Muscle of leg (tissue), 3 donors: ENCODE measurements at regions not wholly inside any gene's neighbourhood (a gene's known extent, or its start where the extent isn't known, plus 50 kb on each side); places are given as distances from the start of the nearest gene placed in this dataset.

Experiments
- DNase-seq: peaks from one replicate; pipeline ENCODE4 v3.0.0; 2013
- H3K27ac ChIP-seq: one replicate; pipeline ENCODE4 v1.5.1; 2013; ENCODE audit warnings: mild to moderate bottlenecking, low read length, control low read depth
- H3K27me3 ChIP-seq: one replicate; pipeline ENCODE4 v1.6.1; 2013; ENCODE audit warnings: low read length; ENCODE audit not compliant: control insufficient read depth, insufficient read depth
- H3K36me3 ChIP-seq: one replicate; pipeline ENCODE4 v1.6.1; 2013; ENCODE audit warnings: low read length; ENCODE audit not compliant: control insufficient read depth, insufficient read depth
- H3K4me1 ChIP-seq: one replicate; pipeline ENCODE4 v1.6.1; 2013; ENCODE audit warnings: low read length; ENCODE audit not compliant: control insufficient read depth, insufficient read depth
- H3K4me3 ChIP-seq: one replicate; pipeline ENCODE4 v1.5.1; 2013; ENCODE audit warnings: low read length, control low read depth
- H3K9me3 ChIP-seq: replicated peaks from 2 replicates; pipeline ENCODE4 v1.6.1; 2013; ENCODE audit warnings: low read depth, low read length; ENCODE audit not compliant: control insufficient read depth
- WGBS: methylation state at CpG from one replicate; pipeline ENCODE4 v1.1.5; 2013; ENCODE audit warnings: missing lambda C conversion rate; ENCODE audit not compliant: insufficient coverage; 5-methylcytosine and 5-hydroxymethylcytosine counted together

GRCh38 chr20:6440443-6440799 is 317.6 kb upstream of the FERMT1 start:
- DNase-seq = no peak
- no peaks in the 10 kb centered on the region for H3K27me3 ChIP-seq
- WGBS = 100% methylated on average over 1 of the region's 5 CpGs
- H3K9me3 ChIP-seq = no peaks in the 10 kb centered on the region
- H3K27ac ChIP-seq = no peak overlapping the region
- no peak overlapping the region for H3K4me3 ChIP-seq
- no peaks in the 10 kb centered on the region for H3K4me1 ChIP-seq
- H3K36me3 ChIP-seq = no peaks in the 10 kb centered on the region

GRCh38 chr20:6439737-6440442 is 317.1 kb upstream of the FERMT1 start:
- Histone ChIP-seq H3K9me3 (no peaks in the 10 kb centered on the region), H3K36me3 (no peaks in the 10 kb centered on the region), H3K27ac (no peak overlapping the region), H3K27me3 (no peaks in the 10 kb centered on the region), H3K4me1 (no peaks in the 10 kb centered on the region), H3K4me3 (no peak overlapping the region)
- DNase-seq = peak; percentile 21
- WGBS = 27% methylated on average over 2 of the region's 3 CpGs

GRCh38 chr20:6434131-6434530 is 311.3 kb upstream of the FERMT1 start:
- no peak overlapping the region for H3K27ac ChIP-seq
- no peaks in the 10 kb centered on the region for H3K36me3 ChIP-seq
- H3K27me3 ChIP-seq = no peaks in the 10 kb centered on the region
- H3K9me3 ChIP-seq = no peaks in the 10 kb centered on the region
- H3K4me3 ChIP-seq = no peak overlapping the region
- WGBS = no CpG with 5 or more reads among the region's 2 CpGs
- no peak for DNase-seq
- no peaks in the 10 kb centered on the region for H3K4me1 ChIP-seq

DNA sequence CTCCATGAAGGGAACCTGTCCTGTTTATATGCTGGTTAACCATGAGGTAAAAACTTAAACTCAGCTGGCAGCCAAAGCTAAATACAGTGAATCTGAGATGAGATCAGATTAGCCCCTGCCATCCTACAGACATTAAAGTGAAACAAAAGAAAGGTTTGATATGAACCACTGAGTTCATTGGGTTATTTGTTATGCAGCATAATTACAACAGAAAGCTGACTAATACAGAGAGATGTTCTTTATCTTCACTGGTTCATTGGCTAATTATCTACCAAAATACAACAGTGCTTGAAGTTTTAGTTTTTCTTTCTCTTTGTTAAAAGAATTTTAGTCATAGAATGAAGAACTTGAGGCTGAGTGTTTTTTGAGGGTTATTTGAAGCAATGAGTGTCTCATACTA is 307.6 kb upstream of the FERMT1 start:
- H3K4me1 ChIP-seq = no peaks in the 10 kb centered on the region

DNA sequence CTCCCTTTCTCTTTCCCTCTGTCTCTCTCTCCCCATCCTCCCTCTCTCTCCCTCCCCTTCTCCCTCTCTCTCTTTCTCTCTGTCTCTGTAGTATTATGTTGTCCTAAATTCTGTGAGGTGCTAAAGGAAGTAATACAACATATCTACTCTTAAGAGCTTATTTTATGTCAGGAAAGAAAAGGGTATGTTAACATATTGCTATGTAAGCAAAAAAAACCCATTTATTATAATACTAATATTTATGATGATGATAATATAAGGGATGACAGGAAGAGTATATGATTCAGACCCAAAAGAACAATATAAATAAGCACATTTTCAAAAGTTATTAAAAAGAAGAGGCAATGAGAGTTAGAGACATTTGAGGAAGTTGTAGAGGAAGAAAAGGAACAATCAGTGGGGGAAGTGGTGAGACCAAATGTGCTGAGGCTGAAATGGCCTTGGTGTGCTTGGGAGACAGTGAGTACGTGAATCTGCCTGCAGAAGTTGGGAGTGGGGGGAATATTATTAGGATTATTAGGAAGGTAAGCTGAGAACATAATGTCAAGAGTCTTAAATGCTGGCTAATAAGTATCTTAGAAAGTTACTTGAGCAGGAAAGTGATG is 303.6 kb upstream of the FERMT1 start:
- no peaks in the 10 kb centered on the region for H3K36me3 ChIP-seq
- DNase-seq = peak; percentile 4
- no peak overlapping the region for H3K4me3 ChIP-seq
- 42% methylated on average over 1 of the region's 1 CpG for WGBS
- no peak overlapping the region for H3K27ac ChIP-seq
- H3K9me3 ChIP-seq = no peaks in the 10 kb centered on the region
- H3K27me3 ChIP-seq = no peaks in the 10 kb centered on the region
- no peaks in the 10 kb centered on the region for H3K4me1 ChIP-seq

More for the DNA sequence above, 307.6 kb upstream of the FERMT1 start:
- no peaks in the 10 kb centered on the region for H3K27me3 ChIP-seq
- H3K4me3 ChIP-seq = no peak overlapping the region
- DNase-seq = no peak
- no peak overlapping the region for H3K27ac ChIP-seq
- no peaks in the 10 kb centered on the region for H3K36me3 ChIP-seq
- no peaks in the 10 kb centered on the region for H3K9me3 ChIP-seq

DNA sequence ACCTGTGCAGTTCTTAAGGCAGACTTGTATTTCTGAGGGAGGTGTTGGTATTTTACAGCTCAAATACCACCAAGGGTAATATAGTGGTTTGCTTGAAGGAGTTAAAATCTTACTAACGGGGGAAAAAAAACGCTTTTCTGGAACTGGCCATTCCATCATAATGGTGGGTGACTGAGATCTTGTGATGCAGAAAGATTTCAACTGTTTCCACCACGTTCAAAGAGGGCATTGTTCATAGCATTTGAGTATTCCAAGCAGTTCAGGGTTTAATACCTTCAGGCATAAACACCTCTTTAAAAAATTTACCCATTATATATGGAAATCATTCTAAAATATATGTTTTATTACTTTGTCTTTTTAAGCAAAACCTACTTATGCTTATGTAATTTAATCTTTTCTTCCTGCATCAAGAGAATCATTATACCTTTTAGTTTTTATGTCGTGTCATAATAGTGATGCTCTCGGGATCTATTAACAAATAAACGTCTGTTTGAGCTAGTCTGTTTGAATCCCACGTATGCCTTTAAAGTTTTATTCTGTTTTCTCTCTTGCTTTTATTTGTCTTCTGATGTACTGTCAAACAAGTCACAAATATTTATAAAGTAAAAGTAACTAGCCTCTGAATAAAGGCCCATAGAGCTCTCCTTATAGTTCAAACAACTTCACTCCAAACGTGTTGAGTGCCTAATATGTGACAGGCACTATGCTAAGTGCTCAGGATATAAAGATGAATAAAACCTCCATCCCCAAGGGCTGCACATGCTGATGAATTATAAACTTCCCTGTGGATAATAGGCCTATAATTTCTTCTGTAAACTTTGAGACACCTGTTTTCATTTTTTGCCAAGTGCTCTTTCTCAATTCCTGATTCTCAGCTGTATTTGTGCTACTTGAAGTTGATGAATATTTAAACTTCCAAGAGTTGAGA is 298.8 kb upstream of the FERMT1 start:
- H3K4me1 ChIP-seq = no peaks in the 10 kb centered on the region
- H3K36me3 ChIP-seq = no peaks in the 10 kb centered on the region
- H3K27ac ChIP-seq = no peak overlapping the region
- WGBS = 92% methylated on average over 2 of the region's 8 CpGs
- no peak overlapping the region for H3K4me3 ChIP-seq
- H3K27me3 ChIP-seq = no peaks in the 10 kb centered on the region
- H3K9me3 ChIP-seq = no peaks in the 10 kb centered on the region
- DNase-seq = no peak

DNA sequence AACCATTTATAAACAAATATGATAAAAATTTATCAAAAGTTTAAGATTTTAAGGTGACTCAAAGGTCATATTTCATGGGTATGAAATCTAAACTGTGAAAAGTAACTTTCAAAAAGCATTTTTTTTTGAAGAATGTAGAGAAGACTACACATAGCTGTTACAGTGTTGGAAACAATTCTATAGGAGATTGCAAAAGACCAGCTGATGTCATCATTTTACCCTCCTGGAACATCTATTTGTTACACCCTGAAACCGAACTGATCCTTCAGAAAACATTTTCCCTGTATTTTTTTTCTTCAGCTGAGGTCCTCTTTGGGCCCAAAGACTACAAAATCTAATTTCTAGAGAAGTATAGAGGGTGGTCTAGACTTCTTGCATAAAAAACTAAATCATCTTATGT is 297.5 kb upstream of the FERMT1 start:
- no peaks in the 10 kb centered on the region for H3K36me3 ChIP-seq
- no peaks in the 10 kb centered on the region for H3K9me3 ChIP-seq
- H3K4me1 ChIP-seq = no peaks in the 10 kb centered on the region
- WGBS = no CpG with 5 or more reads among the region's 1 CpG
- no peak for DNase-seq
- H3K4me3 ChIP-seq = no peak overlapping the region
- H3K27me3 ChIP-seq = no peaks in the 10 kb centered on the region
- H3K27ac ChIP-seq = no peak overlapping the region

- H3K36me3 ChIP-seq = no peaks in the 10 kb centered on the region
- no peak overlapping the region for H3K4me3 ChIP-seq
- no peaks in the 10 kb centered on the region for H3K4me1 ChIP-seq
- no peak overlapping the region for H3K27ac ChIP-seq
- H3K9me3 ChIP-seq = no peaks in the 10 kb centered on the region
- H3K27me3 ChIP-seq = no peaks in the 10 kb centered on the region
- DNase-seq = no peak
Observed at GRCh38 chr20:6418732-6419131, 295.9 kb upstream of the FERMT1 start.

DNA sequence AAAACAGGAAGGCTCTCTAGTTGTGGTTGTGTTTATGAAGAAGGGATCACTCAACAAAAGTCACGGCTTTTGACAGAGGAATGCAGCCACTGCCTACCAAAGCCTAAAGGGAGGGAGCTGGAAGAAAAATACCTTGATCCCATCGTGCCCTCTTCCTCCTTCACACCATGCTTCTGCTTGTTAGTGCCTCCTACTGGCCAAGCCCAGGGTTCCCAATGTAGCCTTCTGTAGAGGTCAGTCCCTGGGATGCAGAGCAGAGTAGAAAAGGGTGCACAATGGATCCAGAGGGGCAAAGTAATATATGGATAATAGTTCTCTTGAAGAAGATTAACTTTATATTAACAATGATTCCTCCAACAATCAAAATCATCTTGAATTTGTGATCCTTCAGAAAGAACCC is 293.5 kb upstream of the FERMT1 start:
- no peak overlapping the region for H3K27ac ChIP-seq
- no peak for DNase-seq

GRCh38 chr20:6411651-6412050 is 288.8 kb upstream of the FERMT1 start:
- Histone ChIP-seq H3K4me1 (no peaks in the 10 kb centered on the region), H3K9me3 (no peaks in the 10 kb centered on the region), H3K36me3 (no peaks in the 10 kb centered on the region), H3K27me3 (no peaks in the 10 kb centered on the region), H3K4me3 (no peak overlapping the region), H3K27ac (no peak overlapping the region)
- no CpG with 5 or more reads among the region's 2 CpGs for WGBS
- DNase-seq = no peak

More for the DNA sequence above, 293.5 kb upstream of the FERMT1 start:
- H3K4me3 ChIP-seq = no peak overlapping the region
- no peaks in the 10 kb centered on the region for H3K36me3 ChIP-seq
- no peaks in the 10 kb centered on the region for H3K27me3 ChIP-seq
- WGBS = no CpG with 5 or more reads among the region's 2 CpGs
- no peaks in the 10 kb centered on the region for H3K9me3 ChIP-seq
- H3K4me1 ChIP-seq = no peaks in the 10 kb centered on the region
